WTC11 (cell line): ENCODE measurements at regions not wholly inside any gene's neighbourhood (a gene's known extent, or its start where the extent isn't known, plus 50 kb on each side); places are given as distances from the start of the nearest gene placed in this dataset.

Experiments used
- ATF3 ChIP-seq: sonication (generic); formaldehyde crosslinking; conservative IDR thresholded peaks from 2 replicates; pipeline ENCODE4 v1.8.1; 2022; ENCODE audit warnings: mild to moderate bottlenecking, missing genetic modification reagents
- CTCF ChIP-seq: fragments of 200-600 bp; IDR thresholded peaks from 2 replicates; pipeline ENCODE4 v1.8.0; 2022; ENCODE audit warnings: antibody characterized with exemption
- FOXP4 ChIP-seq: sonication (generic); formaldehyde crosslinking; IDR thresholded peaks from 2 replicates; pipeline ENCODE4 v1.8.0; 2022; ENCODE audit warnings: mild to moderate bottlenecking, missing genetic modification reagents
- KAT7 ChIP-seq: sonication (generic); formaldehyde crosslinking; IDR thresholded peaks from 2 replicates; pipeline ENCODE4 v1.8.1; 2023; ENCODE audit warnings: missing genetic modification reagents, mild to moderate bottlenecking, borderline replicate concordance
- NR3C1 ChIP-seq: sonication (generic); formaldehyde crosslinking; conservative IDR thresholded peaks from 2 replicates; pipeline ENCODE4 v1.8.1; 2023; ENCODE audit warnings: low read depth, mild to moderate bottlenecking, missing genetic modification reagents
- TCF7 ChIP-seq: sonication (generic); formaldehyde crosslinking; IDR thresholded peaks from 2 replicates; pipeline ENCODE4 v1.8.0; 2022; ENCODE audit warnings: mild to moderate bottlenecking, low read depth, missing genetic modification reagents, moderate library complexity
- ZNF416 ChIP-seq: fragments of 250-450 bp; sonication (Bioruptor Pico); IDR thresholded peaks from 2 replicates; pipeline ENCODE4 v1.9.0; 2021; ENCODE audit warnings: mild to moderate bottlenecking, inconsistent platforms
- ZNF512 ChIP-seq: sonication (generic); formaldehyde crosslinking; IDR thresholded peaks from 2 replicates; pipeline ENCODE4 v1.8.1; 2022; ENCODE audit warnings: missing genetic modification reagents, borderline replicate concordance
- TF ChIP-seq, protein P1 (sequence below): sonication (generic); formaldehyde crosslinking; IDR thresholded peaks from 2 replicates; pipeline ENCODE4 v1.8.0; 2022; ENCODE audit warnings: mild to moderate bottlenecking, missing genetic modification reagents

DNA sequence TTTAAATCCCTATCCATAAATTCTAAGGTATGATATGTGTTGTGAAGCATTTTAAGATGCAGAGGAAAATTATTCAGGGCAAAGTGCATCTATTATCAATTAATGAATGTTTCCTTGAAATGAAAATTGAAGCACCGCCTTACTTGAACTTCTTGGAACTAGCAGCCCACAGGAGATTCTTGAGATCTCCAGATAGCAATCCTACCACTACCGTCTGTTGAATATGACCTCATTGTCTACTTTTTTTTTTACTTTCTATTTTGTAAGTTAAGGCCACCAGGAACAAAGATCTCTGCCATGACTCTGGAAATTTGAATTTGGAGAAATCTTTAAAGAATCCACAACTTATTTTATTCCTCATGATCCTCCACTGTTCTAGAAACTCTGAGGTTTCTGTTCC lies 808.7 kb downstream of the KCNA4 start:
- TF ChIP-seq KAT7 (CRISPR knock-in tag) (no peak), ATF3 (CRISPR knock-in tag) (no peak), CTCF (no peak), FOXP4 (CRISPR knock-in tag) (no peak), ZNF416 (CRISPR knock-in tag) (no peak), NR3C1 (CRISPR knock-in tag) (no peak), TCF7 (CRISPR knock-in tag) (no peak), ZNF512 (no peak)
- TF ChIP-seq, protein P1, sequence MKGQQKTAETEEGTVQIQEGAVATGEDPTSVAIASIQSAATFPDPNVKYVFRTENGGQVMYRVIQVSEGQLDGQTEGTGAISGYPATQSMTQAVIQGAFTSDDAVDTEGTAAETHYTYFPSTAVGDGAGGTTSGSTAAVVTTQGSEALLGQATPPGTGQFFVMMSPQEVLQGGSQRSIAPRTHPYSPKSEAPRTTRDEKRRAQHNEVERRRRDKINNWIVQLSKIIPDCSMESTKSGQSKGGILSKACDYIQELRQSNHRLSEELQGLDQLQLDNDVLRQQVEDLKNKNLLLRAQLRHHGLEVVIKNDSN (CRISPR knock-in tag) = no peak
